ENCODE measurements at regions not wholly inside any gene's neighbourhood (a gene's known extent, or its start where the extent isn't known, plus 50 kb on each side); places are given as distances from the start of the nearest gene placed in this dataset.

DNA sequence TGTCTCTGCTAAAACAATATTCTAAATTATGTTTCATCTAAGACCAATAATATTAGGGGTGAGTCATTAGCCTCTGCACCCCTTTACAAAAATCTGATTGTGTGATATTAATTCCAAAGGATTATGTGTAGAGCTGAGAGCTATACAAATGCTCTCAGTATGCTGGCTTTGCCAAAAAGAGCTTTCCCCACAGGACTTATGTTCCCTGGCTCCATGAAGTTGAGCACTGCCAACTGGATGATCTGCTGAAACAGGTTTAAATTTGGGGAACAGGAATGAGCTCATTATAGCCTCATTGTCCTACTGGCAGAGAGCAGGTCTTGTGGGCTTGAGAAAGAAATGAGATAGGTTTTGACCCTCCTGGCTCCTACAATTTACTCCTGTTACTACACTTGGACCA, 347.8 kb upstream of the LMCD1 start:
- in situ Hi-C loops (cut with MboI): no loop called here
- no peaks in the 10 kb centered on the region for H3K36me3 ChIP-seq (ENCODE audit: low read depth)
- H3K79me2 ChIP-seq (ENCODE audit: insufficient read depth): no peaks in the 10 kb centered on the region
- H3K9me2 ChIP-seq (ENCODE audit: insufficient read depth): no peaks in the 10 kb centered on the region
- H3K9me3 ChIP-seq (ENCODE audit: low read depth): no peaks in the 10 kb centered on the region
- H3K4me2 ChIP-seq (ENCODE audit: unreplicated experiment): no peak overlapping the region
- H3K27ac ChIP-seq: no peak overlapping the region
- no peaks in the 10 kb centered on the region for H3K4me1 ChIP-seq (ENCODE audit: insufficient read depth)
- H3K9ac ChIP-seq: no peak overlapping the region
- no peak overlapping the region for H3K4me3 ChIP-seq
- TF ChIP-seq EZH2phosphoT487 (IDR thresholded peaks at IDR 0.05; ENCODE audit: insufficient read depth, low read depth) (no peak), EZH2 (IDR thresholded peaks at IDR 0.05; ENCODE audit: insufficient read depth, poor library complexity, severe bottlenecking) (no peak)
- DNase-seq: no peak
- H3F3A ChIP-seq (ENCODE audit: insufficient read depth): no peaks in the 10 kb centered on the region
- no peaks in the 10 kb centered on the region for H3K27me3 ChIP-seq (replicated peaks; ENCODE audit: insufficient read depth)
- H4K20me1 ChIP-seq (ENCODE audit: insufficient read depth): no peaks in the 10 kb centered on the region
- no peak overlapping the region for H2AFZ ChIP-seq

GRCh38 chr3:8154617-8155016, 347.0 kb upstream of the LMCD1 start:
- Histone ChIP-seq H3K9me3 (ENCODE audit: low read depth) (no peaks in the 10 kb centered on the region), H3K4me2 (ENCODE audit: unreplicated experiment) (no peak overlapping the region), H3K9me2 (ENCODE audit: insufficient read depth) (no peaks in the 10 kb centered on the region), H2AFZ (no peak overlapping the region), H3F3A (ENCODE audit: insufficient read depth) (no peaks in the 10 kb centered on the region), H3K36me3 (ENCODE audit: low read depth) (no peaks in the 10 kb centered on the region), H3K4me3 (no peak overlapping the region), H4K20me1 (ENCODE audit: insufficient read depth) (no peaks in the 10 kb centered on the region), H3K27me3 (replicated peaks; ENCODE audit: insufficient read depth) (no peaks in the 10 kb centered on the region), H3K79me2 (ENCODE audit: insufficient read depth) (no peaks in the 10 kb centered on the region), H3K4me1 (ENCODE audit: insufficient read depth) (no peaks in the 10 kb centered on the region), H3K27ac (no peak overlapping the region), H3K9ac (no peak overlapping the region)
- no peak for TF ChIP-seq EZH2phosphoT487 (IDR thresholded peaks at IDR 0.05; ENCODE audit: insufficient read depth, low read depth)
- no peak for TF ChIP-seq EZH2 (IDR thresholded peaks at IDR 0.05; ENCODE audit: insufficient read depth, poor library complexity, severe bottlenecking)
- in situ Hi-C loops (cut with MboI): no loop called here
- DNase-seq: no peak
- WGBS, 2 experiments (ENCODE audit: low coverage in 1 of 2, low lambda C conversion rate in 2 of 2, missing lambda C conversion rate in 2 of 2): 31 to 35% methylated on average over 3 of the region's 3 CpGs

- no peaks in the 10 kb centered on the region for H3K36me3 ChIP-seq (ENCODE audit: low read depth)
- H3K4me1 ChIP-seq (ENCODE audit: insufficient read depth): no peaks in the 10 kb centered on the region
- no peak overlapping the region for H2AFZ ChIP-seq
- H3K27me3 ChIP-seq (replicated peaks; ENCODE audit: insufficient read depth): no peaks in the 10 kb centered on the region
- in situ Hi-C loops (cut with MboI): no loop called here
- no peaks in the 10 kb centered on the region for H3K9me2 ChIP-seq (ENCODE audit: insufficient read depth)
- TF ChIP-seq EZH2phosphoT487 (IDR thresholded peaks at IDR 0.05; ENCODE audit: insufficient read depth, low read depth) (no peak), EZH2 (IDR thresholded peaks at IDR 0.05; ENCODE audit: insufficient read depth, poor library complexity, severe bottlenecking) (no peak)
- no peak overlapping the region for H3K27ac ChIP-seq
- H3K4me3 ChIP-seq: no peak overlapping the region
- no peak overlapping the region for H3K9ac ChIP-seq
- H4K20me1 ChIP-seq (ENCODE audit: insufficient read depth): no peaks in the 10 kb centered on the region
- no peaks in the 10 kb centered on the region for H3K9me3 ChIP-seq (ENCODE audit: low read depth)
- no peak overlapping the region for H3K4me2 ChIP-seq (ENCODE audit: unreplicated experiment)
- H3F3A ChIP-seq (ENCODE audit: insufficient read depth): no peaks in the 10 kb centered on the region
- no peaks in the 10 kb centered on the region for H3K79me2 ChIP-seq (ENCODE audit: insufficient read depth)
- 43 to 44% methylated on average over 6 of the region's 6 CpGs for WGBS, 2 experiments (ENCODE audit: low coverage in 1 of 2, low lambda C conversion rate in 2 of 2, missing lambda C conversion rate in 2 of 2)
- no peak for DNase-seq
Observed at GRCh38 chr3:8156138-8156537, 345.5 kb upstream of the LMCD1 start.

DNA sequence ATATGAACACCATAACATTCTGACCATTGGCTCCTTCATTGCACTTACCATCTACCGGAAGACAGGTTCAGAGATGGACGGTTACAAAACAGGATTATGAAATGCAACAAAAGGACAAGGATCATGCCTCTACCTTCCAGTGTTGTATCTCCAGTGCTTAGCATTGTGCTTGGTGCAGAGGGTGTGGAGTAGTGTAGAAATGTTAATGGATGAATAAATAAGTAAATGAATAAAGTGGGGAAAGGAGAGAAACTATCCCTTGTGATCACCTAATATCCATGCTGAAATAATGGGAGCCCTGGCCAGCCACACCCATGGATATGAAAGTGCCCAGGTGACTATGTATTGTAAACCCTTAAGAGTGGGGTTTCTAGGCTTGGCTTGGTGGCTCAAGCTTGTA, 344.8 kb upstream of the LMCD1 start:
- no peak overlapping the region for H3K27ac ChIP-seq
- no peaks in the 10 kb centered on the region for H4K20me1 ChIP-seq (ENCODE audit: insufficient read depth)
- no peaks in the 10 kb centered on the region for H3F3A ChIP-seq (ENCODE audit: insufficient read depth)
- no peaks in the 10 kb centered on the region for H3K79me2 ChIP-seq (ENCODE audit: insufficient read depth)
- H3K4me3 ChIP-seq: no peak overlapping the region
- no peaks in the 10 kb centered on the region for H3K36me3 ChIP-seq (ENCODE audit: low read depth)
- no peak for TF ChIP-seq EZH2phosphoT487 (IDR thresholded peaks at IDR 0.05; ENCODE audit: insufficient read depth, low read depth)
- TF ChIP-seq EZH2 (IDR thresholded peaks at IDR 0.05; ENCODE audit: insufficient read depth, poor library complexity, severe bottlenecking): no peak
- no peak overlapping the region for H2AFZ ChIP-seq
- H3K4me1 ChIP-seq (ENCODE audit: insufficient read depth): no peaks in the 10 kb centered on the region
- no peak overlapping the region for H3K9ac ChIP-seq
- no peaks in the 10 kb centered on the region for H3K9me2 ChIP-seq (ENCODE audit: insufficient read depth)
- no peak for DNase-seq
- WGBS, 2 experiments (ENCODE audit: low coverage in 1 of 2, low lambda C conversion rate in 2 of 2, missing lambda C conversion rate in 2 of 2): 71 to 76% methylated on average over 2 of the region's 2 CpGs
- no peaks in the 10 kb centered on the region for H3K27me3 ChIP-seq (replicated peaks; ENCODE audit: insufficient read depth)
- in situ Hi-C loops (cut with MboI): no loop called here
- H3K9me3 ChIP-seq (ENCODE audit: low read depth): no peaks in the 10 kb centered on the region
- H3K4me2 ChIP-seq (ENCODE audit: unreplicated experiment): no peak overlapping the region

GRCh38 chr3:8157640-8158039, 344.0 kb upstream of the LMCD1 start:
- 29 to 32% methylated on average over 4 of the region's 4 CpGs for WGBS, 2 experiments (ENCODE audit: low coverage in 1 of 2, low lambda C conversion rate in 2 of 2, missing lambda C conversion rate in 2 of 2)
- no peaks in the 10 kb centered on the region for H3K4me1 ChIP-seq (ENCODE audit: insufficient read depth)
- no peaks in the 10 kb centered on the region for H3K9me2 ChIP-seq (ENCODE audit: insufficient read depth)
- no peak overlapping the region for H2AFZ ChIP-seq
- H3K9ac ChIP-seq: no peak overlapping the region
- no peak overlapping the region for H3K4me2 ChIP-seq (ENCODE audit: unreplicated experiment)
- no peak for DNase-seq
- no peak overlapping the region for H3K4me3 ChIP-seq
- H3K79me2 ChIP-seq (ENCODE audit: insufficient read depth): no peaks in the 10 kb centered on the region
- no peaks in the 10 kb centered on the region for H3F3A ChIP-seq (ENCODE audit: insufficient read depth)
- H3K27me3 ChIP-seq (replicated peaks; ENCODE audit: insufficient read depth): no peaks in the 10 kb centered on the region
- no peaks in the 10 kb centered on the region for H4K20me1 ChIP-seq (ENCODE audit: insufficient read depth)
- no peaks in the 10 kb centered on the region for H3K9me3 ChIP-seq (ENCODE audit: low read depth)
- no peak for TF ChIP-seq EZH2phosphoT487 (IDR thresholded peaks at IDR 0.05; ENCODE audit: insufficient read depth, low read depth)
- no peak for TF ChIP-seq EZH2 (IDR thresholded peaks at IDR 0.05; ENCODE audit: insufficient read depth, poor library complexity, severe bottlenecking)
- H3K36me3 ChIP-seq (ENCODE audit: low read depth): no peaks in the 10 kb centered on the region
- no peak overlapping the region for H3K27ac ChIP-seq
- in situ Hi-C loops (cut with MboI): no loop called here

Measured in GM23248 (cell line).